NOMO-1 (cell line): ENCODE measurements at regions not wholly inside any gene's neighbourhood (a gene's known extent, or its start where the extent isn't known, plus 50 kb on each side); places are given as distances from the start of the nearest gene placed in this dataset.
"Not testable (repeated sequence)": the region's sequence is repeated elsewhere in the genome, so short reads cannot be mapped to it uniquely, and the experiment has no call there.

ENCODE experiments used
- DNase-seq, 2 experiments: peaks; one replicate each; lab custom pipeline; 2025; ENCODE audit not compliant: unreplicated experiment in 2 of 2; lab: John Stamatoyannopoulos, UW

DNA sequence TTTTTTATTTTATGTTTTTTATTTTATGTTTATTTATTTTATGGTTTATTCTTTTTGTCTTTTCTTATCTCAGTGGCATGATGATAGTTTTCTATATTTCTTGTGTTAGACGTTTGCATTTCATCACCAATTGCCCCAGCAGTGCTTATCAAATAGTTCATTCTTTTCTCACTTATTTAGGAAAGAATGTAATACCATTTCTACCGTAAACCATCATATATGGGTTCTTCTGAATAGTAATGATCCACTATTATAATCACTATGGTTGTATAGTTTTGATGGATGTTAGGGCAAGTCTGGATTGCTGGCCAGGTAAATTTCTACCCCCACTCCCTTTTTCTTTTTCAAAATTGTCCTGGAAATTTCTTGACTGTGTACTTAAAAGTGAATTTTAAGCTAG is 134.6 kb upstream of the FBXO33 start:
- no peak for DNase-seq

DNA sequence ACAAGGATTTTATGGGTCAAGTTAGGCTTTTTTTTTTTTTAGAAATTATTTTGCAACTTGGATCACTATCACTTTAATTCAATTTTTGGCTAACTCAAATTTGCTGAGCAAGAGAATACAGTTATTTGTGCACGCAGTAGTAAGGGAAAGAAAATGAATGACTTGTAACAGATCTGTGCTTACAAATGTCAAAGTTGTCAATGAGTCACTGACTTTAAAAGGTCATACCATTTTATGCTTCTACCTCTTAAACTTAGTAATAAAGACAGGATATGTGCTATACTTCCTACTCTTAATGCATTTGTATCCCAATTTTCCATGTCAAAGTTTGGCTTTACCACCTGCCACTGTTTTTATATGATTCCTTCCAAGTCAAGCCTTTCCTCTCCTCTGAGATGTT is 131.1 kb upstream of the FBXO33 start:
- no peak for DNase-seq

DNA sequence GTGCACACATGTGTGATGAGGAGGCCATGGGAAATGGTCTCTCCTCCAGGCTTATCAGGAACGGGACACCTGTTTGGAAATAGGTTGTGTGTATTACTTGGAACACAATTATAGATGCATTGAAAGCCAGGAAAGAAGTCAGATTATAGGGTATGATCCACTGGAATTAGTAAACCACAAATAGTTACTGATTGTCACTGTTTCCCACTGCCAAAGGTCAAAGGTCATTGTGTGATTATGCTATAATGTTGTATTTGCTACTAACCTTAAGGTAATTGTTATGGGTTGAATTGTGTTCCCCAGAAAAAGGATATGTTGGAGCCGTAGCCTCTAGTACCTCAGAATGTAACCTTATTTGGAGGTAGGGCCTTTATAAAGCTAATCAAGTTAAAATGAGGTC is 129.9 kb upstream of the FBXO33 start:
- no peak for DNase-seq

DNA sequence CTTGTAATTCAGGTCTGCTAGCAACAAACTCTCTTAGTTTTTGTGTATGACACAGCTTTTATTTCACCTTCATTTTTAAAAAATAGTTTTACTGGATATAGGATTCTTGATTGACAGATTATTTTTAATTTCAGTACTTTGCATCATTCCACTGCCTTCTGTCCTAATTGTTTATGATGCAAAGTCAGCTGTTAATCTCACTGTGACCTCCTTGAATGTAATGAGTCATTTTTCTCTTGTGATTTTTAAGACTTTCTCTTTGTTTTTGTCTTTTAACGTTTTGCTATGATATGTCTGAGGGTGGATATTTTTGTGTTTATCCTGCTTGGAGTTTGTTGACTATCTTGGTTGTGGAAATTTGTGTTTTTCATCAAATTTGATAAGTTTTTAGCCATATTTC is 126.3 kb upstream of the FBXO33 start:
- no peak for DNase-seq

DNA sequence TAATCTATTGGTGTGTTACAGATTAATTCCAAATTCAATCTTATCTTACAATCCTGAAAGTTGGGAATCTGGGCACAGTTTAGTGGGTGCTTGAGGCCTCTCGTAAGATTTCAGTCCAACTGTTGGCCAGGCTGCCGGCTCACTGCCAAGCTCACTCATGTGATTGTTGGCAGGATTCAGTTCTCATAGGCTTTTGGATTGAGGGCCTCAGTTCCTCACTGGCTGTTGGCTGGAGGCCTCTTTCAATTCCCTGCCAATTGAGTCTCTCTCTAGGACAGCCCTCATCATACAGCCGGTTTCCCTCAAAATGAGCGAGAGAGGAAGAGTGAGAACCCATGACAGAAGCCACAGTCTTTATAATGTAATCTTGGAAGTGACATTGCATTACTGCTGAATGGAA is 123.5 kb upstream of the FBXO33 start:
- no peak for DNase-seq

DNA sequence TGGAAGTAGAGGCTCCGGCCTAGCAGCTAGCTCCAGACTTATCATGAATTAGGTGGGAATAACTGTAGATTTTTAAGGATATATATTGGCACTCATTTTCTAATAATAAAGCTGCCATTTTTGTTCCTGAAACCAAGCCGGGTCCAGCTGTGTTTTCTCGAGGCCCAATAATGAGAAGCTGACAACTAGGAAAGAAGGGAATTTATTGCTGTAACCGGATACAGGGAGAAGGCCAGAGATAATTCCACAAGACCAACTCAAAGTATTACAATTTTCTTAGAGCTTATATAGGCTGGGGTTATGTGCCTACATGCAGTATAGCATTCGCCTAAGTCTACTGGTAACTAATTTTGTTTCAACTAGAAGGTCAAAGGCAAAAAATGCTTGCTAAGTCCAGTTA is 122.3 kb upstream of the FBXO33 start:
- no peak for DNase-seq

DNA sequence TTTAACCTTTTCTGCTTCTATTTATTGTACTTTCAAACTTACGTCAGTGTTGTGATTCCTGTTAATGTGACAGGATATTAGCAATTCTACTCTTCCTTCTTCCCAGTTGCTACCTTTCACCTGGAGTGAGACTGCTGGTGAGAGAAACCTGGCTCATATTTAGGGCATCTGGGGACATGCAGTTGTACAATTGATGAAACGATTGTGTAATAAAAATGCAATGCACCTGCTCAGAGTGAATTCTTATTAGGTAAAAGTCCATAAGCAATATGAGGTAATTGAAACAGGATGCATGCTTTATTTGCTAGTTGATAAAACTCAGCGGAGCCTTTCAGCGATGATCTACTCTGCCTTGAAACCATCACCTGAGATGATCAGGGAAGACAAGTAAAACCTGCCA is 116.1 kb upstream of the FBXO33 start:
- DNase-seq, result no peak

DNA sequence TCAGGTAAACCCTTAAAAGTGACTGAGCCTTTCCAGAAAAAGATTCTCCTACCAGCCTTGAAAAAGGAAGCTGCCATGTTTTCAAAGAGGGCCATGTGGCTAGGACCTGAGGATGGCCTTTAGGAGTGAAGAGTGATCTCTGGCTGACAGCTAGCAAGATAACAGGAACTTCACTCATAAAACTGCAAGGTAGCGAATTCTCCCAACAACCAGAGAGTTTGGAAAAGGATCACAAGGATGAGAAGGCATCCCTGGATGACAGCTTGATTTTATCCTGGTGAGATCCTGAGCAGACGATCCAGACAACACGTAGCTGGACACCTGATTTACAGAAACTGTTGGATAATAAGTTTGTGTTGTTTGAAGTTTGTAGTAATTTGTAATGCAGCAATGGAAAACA is 115.6 kb upstream of the FBXO33 start:
- DNase-seq, result no peak

DNA sequence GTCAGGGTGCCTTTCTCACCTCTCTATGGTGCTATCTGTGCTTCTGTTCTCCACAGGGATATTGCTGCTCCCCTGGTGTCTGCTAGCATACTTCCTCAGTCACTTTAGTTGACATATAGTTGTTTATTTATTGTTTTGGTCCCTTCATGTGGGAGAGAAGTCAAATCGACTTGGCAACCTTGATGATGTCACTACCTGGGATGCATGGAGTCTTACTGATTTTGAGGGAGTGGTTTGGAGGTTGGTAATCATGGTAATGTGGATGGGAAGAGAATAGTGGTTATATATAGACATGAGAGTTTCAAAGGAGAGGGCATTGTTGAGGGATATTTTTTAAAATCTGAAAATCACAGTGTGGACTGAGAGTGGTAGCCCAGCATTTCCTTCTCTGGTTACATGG is 73.6 kb upstream of the FBXO33 start:
- no peak for DNase-seq

DNA sequence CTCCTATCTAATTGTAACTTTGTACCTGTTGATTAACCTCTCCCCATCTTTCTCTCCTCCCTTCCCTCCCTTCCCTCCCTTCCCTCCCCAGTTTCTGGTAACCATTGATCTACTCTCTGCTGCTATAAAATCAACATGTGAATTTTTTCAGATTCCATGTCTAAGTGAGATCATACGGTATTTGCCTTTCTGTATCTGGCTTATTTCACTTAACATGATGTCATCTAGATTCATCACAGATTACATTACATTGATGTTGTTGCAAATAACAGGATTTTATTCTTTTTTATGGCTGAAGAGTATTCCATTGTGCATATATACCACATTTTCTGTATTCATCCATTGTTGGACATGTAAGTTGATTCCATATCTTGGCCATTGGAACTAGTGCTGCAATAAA is 68.0 kb upstream of the FBXO33 start:
- DNase-seq, result no peak

DNA sequence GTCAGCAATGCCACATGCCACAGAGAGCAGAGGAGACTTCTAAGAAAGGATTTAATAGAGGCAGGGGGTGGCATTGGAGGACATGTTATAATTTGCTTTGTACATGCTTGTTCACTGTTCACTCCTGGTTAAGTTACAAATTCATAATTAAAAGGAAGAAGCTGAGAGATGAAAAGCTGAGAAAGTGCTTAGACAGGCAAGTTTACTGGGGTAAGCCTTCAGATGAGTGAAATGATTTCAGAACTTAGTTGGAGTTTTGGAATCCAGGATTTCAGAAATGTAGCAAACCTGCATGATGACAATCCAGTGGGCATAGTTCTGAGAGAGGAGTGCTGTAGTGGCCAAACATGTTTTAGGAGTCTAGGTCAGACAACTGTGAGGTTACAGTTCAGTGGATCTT is 67.3 kb upstream of the FBXO33 start:
- DNase-seq, result no peak

DNA sequence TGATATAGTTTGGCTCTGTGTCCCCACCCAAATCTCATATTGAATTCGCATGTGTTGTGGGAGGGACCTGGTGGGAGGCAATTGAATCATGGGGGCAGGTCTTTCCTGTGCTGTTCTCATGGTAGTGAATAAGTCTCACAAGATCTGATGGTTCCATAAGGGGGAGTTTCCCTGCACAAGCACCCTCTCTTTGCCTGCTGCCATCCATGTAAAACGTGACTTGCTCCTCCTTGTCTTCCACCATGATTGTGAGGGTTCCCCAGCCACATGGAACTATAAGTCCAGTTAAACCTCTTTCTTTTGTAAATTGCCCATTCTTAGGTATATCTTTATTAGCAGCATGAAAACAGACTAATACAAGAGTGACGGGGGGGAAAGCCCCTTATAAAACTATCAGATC is 65.4 kb upstream of the FBXO33 start:
- DNase-seq, result not testable (repeated sequence)

DNA sequence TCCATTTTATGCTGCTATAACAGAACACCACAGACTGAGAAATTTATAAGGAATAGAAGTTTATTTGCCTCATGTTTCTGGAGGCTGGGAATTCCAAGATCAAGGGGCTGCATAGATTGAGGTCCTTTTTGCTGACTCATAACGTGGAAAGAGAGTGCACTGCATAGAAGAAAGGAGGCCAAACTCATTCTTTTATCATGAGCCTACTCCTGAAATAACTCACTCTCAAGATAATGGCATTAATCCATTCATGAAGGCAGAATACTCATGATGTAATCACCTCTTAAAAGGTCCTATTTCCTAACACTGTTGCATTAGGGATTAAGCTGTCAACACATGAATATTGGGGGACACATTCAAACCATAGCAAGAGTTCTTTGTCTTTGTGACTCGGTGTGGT is 60.0 kb upstream of the FBXO33 start:
- DNase-seq, result no peak

DNA sequence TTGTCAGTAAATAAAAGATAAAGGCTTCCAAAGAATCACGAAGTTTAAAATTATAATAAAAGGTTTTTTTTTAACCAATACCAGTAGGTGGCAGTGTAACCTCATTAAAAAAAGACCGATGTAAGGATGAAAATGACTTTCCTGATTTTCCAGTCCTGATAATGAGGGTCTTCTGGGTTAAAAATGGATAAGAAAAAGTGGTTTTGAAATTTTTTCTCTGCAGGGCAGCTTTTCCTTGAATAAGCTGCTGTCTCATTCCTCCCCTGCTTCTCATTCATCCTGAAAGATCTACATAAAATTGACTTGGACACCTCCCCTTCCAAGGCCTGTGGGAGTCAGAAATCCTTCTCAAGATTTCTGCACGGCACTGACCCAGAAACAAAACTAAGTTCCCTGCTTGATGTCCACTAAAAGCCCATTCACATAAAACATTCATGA is 58.9 kb upstream of the FBXO33 start:
- DNase-seq, result peak in 1 of 2 experiments; percentile 34

DNA sequence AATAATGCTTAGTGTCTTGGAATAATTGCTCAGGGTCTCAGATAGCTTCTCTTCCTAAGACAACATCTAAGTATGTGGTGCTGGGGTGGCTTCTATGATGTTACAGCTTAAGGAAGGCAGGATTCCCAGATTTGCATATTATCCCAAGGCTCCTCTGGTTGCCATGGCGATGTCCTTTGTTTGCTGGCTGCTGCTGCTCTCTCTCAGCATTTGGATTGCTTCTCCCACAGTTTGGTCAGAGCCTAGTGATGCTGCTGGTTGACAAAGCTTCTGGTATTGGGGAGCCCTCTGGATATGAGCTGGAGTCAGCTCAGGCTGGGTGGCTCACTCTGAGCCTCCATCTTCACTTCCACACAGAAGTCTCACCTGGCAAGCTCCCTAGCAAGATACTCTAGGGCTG is 56.4 kb upstream of the FBXO33 start:
- DNase-seq, result no peak

DNA sequence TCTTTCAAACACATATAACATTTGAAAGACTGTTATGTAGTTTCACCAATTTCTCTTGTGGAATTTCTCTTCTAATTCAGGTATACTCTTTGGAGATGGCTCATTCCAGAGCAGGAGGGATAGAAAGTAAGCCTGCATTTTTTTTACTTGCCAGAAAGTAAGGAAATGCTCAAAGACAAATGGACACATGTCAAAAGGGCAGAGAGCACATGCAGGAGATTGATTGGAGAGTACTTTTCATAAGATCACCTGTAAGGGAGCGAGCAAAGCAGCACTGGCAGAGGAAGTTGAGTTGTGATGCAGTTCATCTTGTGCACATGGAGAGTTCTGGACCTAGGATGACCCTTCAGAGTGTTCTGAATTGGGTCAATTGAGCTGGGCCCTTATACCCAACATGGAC is 51.4 kb upstream of the FBXO33 start:
- no peak for DNase-seq
